ENCODE measurements at regions not wholly inside any gene's neighbourhood (a gene's known extent, or its start where the extent isn't known, plus 50 kb on each side); places are given as distances from the start of the nearest gene placed in this dataset.

GRCh38 chr3:78283994-78284393, 1244.1 kb downstream of the ROBO2 start:
- no peak for TF ChIP-seq CTCF (IDR thresholded peaks at IDR 0.05; ENCODE audit: low read length, missing control alignments)
- DNase-seq (ENCODE audit: low read depth) = no peak
- no peak overlapping the region for H3K4me3 ChIP-seq (replicated peaks; ENCODE audit: low read depth, low read length)

GRCh38 chr3:78285032-78285728, 1245.3 kb downstream of the ROBO2 start:
- H3K4me3 ChIP-seq (replicated peaks; ENCODE audit: low read depth, low read length) = no peak overlapping the region
- no peak for TF ChIP-seq CTCF (IDR thresholded peaks at IDR 0.05; ENCODE audit: low read length, missing control alignments)
- no peak for DNase-seq (ENCODE audit: low read depth)

GRCh38 chr3:78287085-78287484, 1247.2 kb downstream of the ROBO2 start:
- no peak for TF ChIP-seq CTCF (IDR thresholded peaks at IDR 0.05; ENCODE audit: low read length, missing control alignments)
- peak; percentile 7 for DNase-seq (ENCODE audit: low read depth)
- no peak overlapping the region for H3K4me3 ChIP-seq (replicated peaks; ENCODE audit: low read depth, low read length)

GRCh38 chr3:78293284-78293683, 1253.4 kb downstream of the ROBO2 start:
- no peak for TF ChIP-seq CTCF (IDR thresholded peaks at IDR 0.05; ENCODE audit: low read length, missing control alignments)

GRCh38 chr3:78304115-78304514, 1264.2 kb downstream of the ROBO2 start:
- DNase-seq (ENCODE audit: low read depth) = no peak
- no peak overlapping the region for H3K4me3 ChIP-seq (replicated peaks; ENCODE audit: low read depth, low read length)
- no peak for TF ChIP-seq CTCF (IDR thresholded peaks at IDR 0.05; ENCODE audit: low read length, missing control alignments)

More at GRCh38 chr3:78293284-78293683, 1253.4 kb downstream of the ROBO2 start:
- DNase-seq (ENCODE audit: low read depth) = no peak
- H3K4me3 ChIP-seq (replicated peaks; ENCODE audit: low read depth, low read length) = no peak overlapping the region

- DNase-seq (ENCODE audit: low read depth) = no peak
- no peak overlapping the region for H3K4me3 ChIP-seq (replicated peaks; ENCODE audit: low read depth, low read length)
- TF ChIP-seq CTCF (IDR thresholded peaks at IDR 0.05; ENCODE audit: low read length, missing control alignments) = no peak
These were observed 1273.0 kb downstream of the ROBO2 start for GRCh38 chr3:78312851-78313250.

- no peak for TF ChIP-seq CTCF (IDR thresholded peaks at IDR 0.05; ENCODE audit: low read length, missing control alignments)
- no peak overlapping the region for H3K4me3 ChIP-seq (replicated peaks; ENCODE audit: low read depth, low read length)
- no peak for DNase-seq (ENCODE audit: low read depth)
These were observed 1273.4 kb downstream of the ROBO2 start for GRCh38 chr3:78313332-78313731.

All from fibroblast of pulmonary artery (primary cell).